K562 (cell line): ENCODE measurements at regions not wholly inside any gene's neighbourhood (a gene's known extent, or its start where the extent isn't known, plus 50 kb on each side); places are given as distances from the start of the nearest gene placed in this dataset.

Source experiments
- ATAC-seq: fragments of 200-7000 bp; cut with Tn5 transposase; 3 replicates; pipeline ENCODE4 v1.9.1; 2020; ENCODE audit warnings: moderate library complexity
- BruUV-seq: library from RNA; stranded (reverse); fragments of 400-500 nt; replicated peaks from 2 replicates; lab custom pipeline; 2021; lab: Mats Ljungman, UMichigan
- CTCF ChIA-PET: fragments of 300-600 bp; formaldehyde crosslinking; extraction: SDS; loops from one replicate; lab custom pipeline; 2021; ENCODE audit warnings: low intra/inter-chr PET ratio; lab: Yijun Ruan, JAX
- POLR2A ChIA-PET: fragments of 300-600, 350-650 bp; sonication (Branson Sonifier 250); formaldehyde crosslinking; extraction: SDS; loops from one replicate; lab custom pipeline; 2021; ENCODE audit warnings: antibody characterized with exemption, inconsistent platforms; lab: Yijun Ruan, JAX
- DNase-seq, 4 experiments: peaks; one replicate each; pipeline versions ENCODE4 v3.0.0 to v3.0.0-alpha.2; 2011 to 2018; ENCODE audit warnings: low spot score in 3 of 4, mixed read lengths in 3 of 4; ENCODE audit errors: extremely low read depth in 1 of 4
- FAIRE-seq: peaks from 2 replicates; lab custom pipeline; 2011; peaks lifted over from hg19 to GRCh38; lab: Jason Lieb, UNC
- H2AFZ ChIP-seq: 2 replicates; pipeline ENCODE4 v1.6.0; 2011; ENCODE audit warnings: low read depth, low read length, control low read depth, inconsistent platforms
- H3K27ac ChIP-seq: fragments of 200-600 bp; 3 replicates; pipeline ENCODE4 v1.8.0; 2011; ENCODE audit warnings: low read depth, mild to moderate bottlenecking, control low read depth, inconsistent platforms, low read length, moderate library complexity, mixed read lengths; ENCODE audit errors: extremely low read depth
- H3K27me3 ChIP-seq, 2 experiments: fragments of 300-600 bp in 1 of 2; 2 replicates in 1 of 2; 3 replicates in 1 of 2; pipeline versions ENCODE4 v1.6.0 to v1.8.0; 2011; ENCODE audit warnings: inconsistent platforms in 2 of 2, low read length in 2 of 2, mild to moderate bottlenecking in 1 of 2, mixed read lengths in 1 of 2, moderate library complexity in 1 of 2; ENCODE audit not compliant: control insufficient read depth in 2 of 2, insufficient read depth in 2 of 2
- H3K36me3 ChIP-seq: fragments of 300-600 bp; 3 replicates; pipeline ENCODE4 v1.8.0; 2011; ENCODE audit warnings: mild to moderate bottlenecking, low read length, inconsistent platforms; ENCODE audit not compliant: control insufficient read depth, insufficient read depth
- H3K4me1 ChIP-seq, 2 experiments: fragments of 200-600 bp in 1 of 2; replicated peaks in 1 of 2; 2 replicates in 1 of 2; 3 replicates in 1 of 2; pipeline versions ENCODE4 v1.5.1 to v1.8.0; 2011; ENCODE audit warnings: inconsistent platforms in 2 of 2, low read length in 2 of 2, mild to moderate bottlenecking in 1 of 2, mixed read lengths in 1 of 2, moderate library complexity in 1 of 2; ENCODE audit not compliant: control insufficient read depth in 2 of 2, insufficient read depth in 2 of 2
- H3K4me2 ChIP-seq: 2 replicates; pipeline ENCODE4 v1.6.1; 2011; ENCODE audit warnings: low read length, control low read depth, inconsistent platforms, mixed read lengths; ENCODE audit not compliant: insufficient read depth
- H3K4me3 ChIP-seq: fragments of 200-600 bp; sonication (generic), shearing (Covaris generic); 2 replicates; pipeline ENCODE4 v1.5.1; 2016; ENCODE audit warnings: control low read depth, inconsistent platforms
- H3K79me2 ChIP-seq: fragments of 200-600 bp; 3 replicates; pipeline ENCODE4 v1.8.0; 2011; ENCODE audit warnings: low read length, inconsistent platforms; ENCODE audit not compliant: control insufficient read depth, insufficient read depth
- H3K9ac ChIP-seq, 2 experiments: 2 replicates each; pipeline versions ENCODE4 v1.6.0 to v1.6.1; 2011; ENCODE audit warnings: low read depth in 2 of 2, low read length in 2 of 2, control low read depth in 1 of 2, inconsistent platforms in 1 of 2, mild to moderate bottlenecking in 1 of 2, mixed read lengths in 1 of 2; ENCODE audit not compliant: insufficient read depth in 1 of 2
- H3K9me1 ChIP-seq: one replicate; pipeline ENCODE4 v1.6.0; 2011; ENCODE audit warnings: inconsistent platforms, mild to moderate bottlenecking, low read length, moderate library complexity; ENCODE audit not compliant: control insufficient read depth, insufficient read depth
- H3K9me3 ChIP-seq: replicated peaks from 2 replicates; pipeline ENCODE4 v1.5.1; 2011; ENCODE audit warnings: low read depth, low read length, inconsistent platforms; ENCODE audit not compliant: control insufficient read depth, insufficient read depth
- H4K20me1 ChIP-seq: replicated peaks from 2 replicates; pipeline ENCODE4 v1.6.1; 2011; ENCODE audit warnings: low read length, inconsistent platforms, mixed read lengths; ENCODE audit not compliant: control insufficient read depth, insufficient read depth
- ATF1 ChIP-seq, 2 experiments: fragments of 450-650 bp in 1 of 2; IDR thresholded peaks; 2 replicates each; pipeline ENCODE4 v1.6.1; 2016; ENCODE audit warnings: missing compliant biosample characterization in 1 of 2, missing genetic modification characterization in 1 of 2
- ATF3 ChIP-seq, 2 experiments: fragments of 450-650 bp in 1 of 2; sonication (generic) in 1 of 2; formaldehyde crosslinking in 1 of 2; IDR thresholded peaks in 1 of 2; conservative IDR thresholded peaks in 1 of 2; 2 replicates each; pipeline versions ENCODE4 v1.6.1 to v1.8.1; 2016 to 2023; ENCODE audit warnings: mild to moderate bottlenecking in 2 of 2, moderate library complexity in 2 of 2, inconsistent platforms in 1 of 2, missing genetic modification reagents in 1 of 2
- ATF7 ChIP-seq: fragments of 450-650 bp; IDR thresholded peaks from 2 replicates; pipeline ENCODE4 v1.7.1; 2014; ENCODE audit warnings: mild to moderate bottlenecking, moderate library complexity
- CEBPB ChIP-seq: fragments of 450-650 bp; IDR thresholded peaks from 2 replicates; pipeline ENCODE4 v1.6.1; 2016; ENCODE audit warnings: missing genetic modification characterization, missing compliant biosample characterization
- CEBPG ChIP-seq, 3 experiments: fragments of 200-800 bp in 1 of 3; sonication (Bioruptor generic) in 1 of 3; sonication (generic) in 1 of 3; formaldehyde crosslinking in 1 of 3; IDR thresholded peaks in 2 of 3; conservative IDR thresholded peaks in 1 of 3; 2 replicates each; pipeline versions ENCODE4 v1.6.1 to v1.8.0; 2016 to 2022; ENCODE audit warnings: missing compliant biosample characterization in 2 of 3, missing genetic modification characterization in 2 of 3, mild to moderate bottlenecking in 1 of 3, missing genetic modification reagents in 1 of 3
- CTCF ChIP-seq, 3 experiments: IDR thresholded peaks in 2 of 3; conservative IDR thresholded peaks in 1 of 3; 2 replicates each; pipeline ENCODE4 v1.5.1; 2011 to 2012; ENCODE audit warnings: low read length in 3 of 3, mild to moderate bottlenecking in 3 of 3, control low read depth in 2 of 3, improper control_type of control experiment in 1 of 3, inconsistent platforms in 1 of 3, low read depth in 1 of 3, mixed read lengths in 1 of 3, moderate library complexity in 1 of 3; ENCODE audit not compliant: insufficient read depth in 2 of 3
- JUND ChIP-seq, 2 experiments: IDR thresholded peaks; 2 replicates in 1 of 2; 3 replicates in 1 of 2; pipeline ENCODE4 v1.6.1; 2011; ENCODE audit warnings: borderline replicate concordance in 2 of 2, low read depth in 2 of 2, low read length in 2 of 2, improper control_type of control experiment in 1 of 2, missing biosample characterization in 1 of 2, missing genetic modification characterization in 1 of 2, missing genetic modification reagents in 1 of 2
- PHF8 ChIP-seq: fragments of 200-600 bp; sonication (generic); IDR thresholded peaks from 2 replicates; pipeline ENCODE4 v1.6.1; 2012; ENCODE audit warnings: mixed run types, mild to moderate bottlenecking, inconsistent platforms, low read length, moderate library complexity, borderline replicate concordance
- RBM14 ChIP-seq: fragments of 200-400 bp; formaldehyde crosslinking; IDR thresholded peaks from 2 replicates; pipeline ENCODE4 v1.6.1; 2018; ENCODE audit warnings: low read depth, mild to moderate bottlenecking, low read length, moderate library complexity, borderline replicate concordance; ENCODE audit not compliant: insufficient read depth
- THRAP3 ChIP-seq: fragments of 450-650 bp; IDR thresholded peaks from 2 replicates; pipeline ENCODE4 v1.6.1; 2016; ENCODE audit warnings: mild to moderate bottlenecking, inconsistent platforms, borderline replicate concordance
- ZNF551 ChIP-seq: fragments of 250-450 bp; sonication (Bioruptor Pico); IDR thresholded peaks from 2 replicates; pipeline ENCODE4 v1.5.0; 2021; ENCODE audit warnings: mild to moderate bottlenecking, moderate library complexity
- WGBS: fragments of 100-300 bp; shearing (Covaris generic); methylation state at CpG from one replicate; pipeline ENCODE4 v1.1.6; 2016; ENCODE audit warnings: low coverage, mixed read lengths; ENCODE audit not compliant: insufficient coverage; ENCODE audit errors: missing lambda C conversion rate; 5-methylcytosine and 5-hydroxymethylcytosine counted together
- in situ Hi-C: fragments of 300-500 bp; cut with MboI; formaldehyde crosslinking; loops from 4 replicates; pipeline ENCODE4 v1.15.0; 2018; ENCODE audit warnings: inconsistent platforms, mixed read lengths
- intact Hi-C: fragments of 100-400 bp; cut with micrococcal nuclease; formaldehyde crosslinking; loops from 2 replicates; pipeline ENCODE4 v1.14.2; 2022

GRCh38 chr4:71181332-71181731 lies 157.5 kb upstream of the SLC4A4 start (continued):
- TF ChIP-seq RBM14: no peak
- no peak for TF ChIP-seq PHF8

DNA sequence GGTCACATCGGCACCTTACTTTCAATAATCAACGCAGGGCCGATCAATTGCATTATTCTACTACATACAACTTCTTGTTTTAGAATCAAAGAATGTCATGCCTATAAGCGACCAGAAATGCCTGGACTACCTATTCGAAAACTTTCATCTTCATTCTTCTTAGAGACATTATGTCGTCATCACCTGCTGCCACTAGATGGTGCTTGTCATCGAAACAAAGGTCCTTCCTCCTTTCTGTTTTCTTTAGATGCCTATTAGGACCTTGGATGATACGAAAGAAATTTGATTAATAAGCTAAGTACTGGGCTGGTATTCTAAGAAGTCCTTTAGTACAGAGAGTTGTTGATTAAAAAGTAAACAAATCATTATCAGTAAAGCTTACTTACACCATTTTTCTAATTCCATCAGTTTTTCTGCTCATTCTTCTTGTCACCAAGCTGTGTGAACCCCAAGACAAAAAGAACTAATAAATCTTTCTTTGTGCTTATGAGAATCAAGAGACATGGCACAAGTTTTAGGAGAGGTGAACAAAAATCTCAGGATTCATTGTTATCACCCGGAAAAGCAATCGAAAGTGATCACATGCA lies 154.5 kb upstream of the SLC4A4 start:
- POLR2A ChIA-PET: no interaction called here
- in situ Hi-C loops: no loop called here
- TF ChIP-seq CEBPB (tag) (peak; percentile 66), ATF3 (IDR thresholded peaks at IDR 0.05) (peak; percentile 96), ATF3 (CRISPR knock-in tag; conservative IDR thresholded peaks at IDR 0.05) (no peak), ATF7 (peak; percentile 60; the same call in 1 of the 2 replicates), ZNF551 (no peak), CTCF (IDR thresholded peaks at IDR 0.05 in 2 of 3, conservative IDR thresholded peaks at IDR 0.05 in 1 of 3; ENCODE audit: insufficient read depth in 2 of 3, low read depth in 1 of 3, low read length in 3 of 3) (peak; percentile 41 to 73 (median 69); a peak in 5 of 6 replicates), CEBPG (CRISPR knock-in tag; IDR thresholded peaks at IDR 0.05) (no peak), CEBPG (tag; conservative IDR thresholded peaks at IDR 0.05 in 1 of 2, IDR thresholded peaks at IDR 0.05 in 1 of 2) (peak; percentile 67 to 76), JUND (IDR thresholded peaks at IDR 0.05; ENCODE audit: borderline replicate concordance, low read depth, low read length) (peak; percentile 42; the same call in 1 of the 2 replicates), JUND (tag; IDR thresholded peaks at IDR 0.05; ENCODE audit: borderline replicate concordance, low read depth, low read length) (peak; percentile 50; the same call in 1 of the 3 replicates), ATF1 (CRISPR knock-in tag; IDR thresholded peaks at IDR 0.05) (no peak), ATF1 (tag; IDR thresholded peaks at IDR 0.05) (peak; percentile 91), THRAP3 (no peak)

More for the DNA sequence above, 154.5 kb upstream of the SLC4A4 start:
- intact Hi-C loops: loop anchor here (1.0 to 10.0 kb wide), 3 partner anchors 70 to 528 kb away; no protein-coding TSS in a partner anchor
- no peaks in the 10 kb centered on the region for H3K9me1 ChIP-seq
- BruUV-seq: no TSS peak
- H4K20me1 ChIP-seq: no peaks in the 10 kb centered on the region
- 4% methylated on average over 10 of the region's 10 CpGs for WGBS
- no peaks in the 10 kb centered on the region for H3K79me2 ChIP-seq
- ATAC-seq: peak; percentile 85
- peak overlapping the region; percentile 41 for H2AFZ ChIP-seq
- no peak overlapping the region for H3K4me3 ChIP-seq
- peaks cover 0 to 14% of the 10 kb centered on the region in 2 experiments; a peak in 1 of 5 replicates for H3K4me1 ChIP-seq
- no peak overlapping the region for H3K9ac ChIP-seq
- no peaks in the 10 kb centered on the region for H3K36me3 ChIP-seq
- FAIRE-seq: peak; percentile 87
- CTCF ChIA-PET: interaction anchor here (0.6 to 0.9 kb wide), 2 partner anchors 529 to 549 kb away, joined by 3 read pairs; no protein-coding TSS in a partner anchor
- peaks cover 0 to 5% of the 10 kb centered on the region in 2 experiments; a peak in 2 of 5 replicates for H3K27me3 ChIP-seq
- H3K9me3 ChIP-seq: no peaks in the 10 kb centered on the region
- peak; percentile 36 to 61 (median 45) for DNase-seq
- H3K27ac ChIP-seq: no peak overlapping the region
- no peak overlapping the region for H3K4me2 ChIP-seq
